ENCODE measurements at regions not wholly inside any gene's neighbourhood (a gene's known extent, or its start where the extent isn't known, plus 50 kb on each side); places are given as distances from the start of the nearest gene placed in this dataset.
A peak's percentile ranks its signal among the peaks of the same experiment; 100 is the strongest.

GRCh38 chr12:88310666-88311065, 168.6 kb downstream of the TMTC3 start:
- DNase-seq (ENCODE audit: low spot score) = no peak

GRCh38 chr12:88313554-88313953, 171.4 kb downstream of the TMTC3 start:
- no peak for DNase-seq (ENCODE audit: low spot score)

- no peak for DNase-seq (ENCODE audit: low spot score)
Observed at GRCh38 chr12:88314706-88315105, 172.6 kb downstream of the TMTC3 start.

GRCh38 chr12:88318726-88319125, 176.6 kb downstream of the TMTC3 start:
- no peak for DNase-seq (ENCODE audit: low spot score)

- DNase-seq (ENCODE audit: low spot score) = peak; percentile 67
Observed at GRCh38 chr12:88325076-88325815, 183.1 kb downstream of the TMTC3 start.

GRCh38 chr12:88325816-88326189, 183.7 kb downstream of the TMTC3 start:
- peak; percentile 38 for DNase-seq (ENCODE audit: low spot score)

GRCh38 chr12:88327276-88327675, 185.2 kb downstream of the TMTC3 start:
- no peak for DNase-seq (ENCODE audit: low spot score)

- DNase-seq (ENCODE audit: low spot score) = no peak
Observed at GRCh38 chr12:88328090-88328489, 186.0 kb downstream of the TMTC3 start.

GRCh38 chr12:88329833-88330232, 187.7 kb downstream of the TMTC3 start:
- no peak for DNase-seq (ENCODE audit: low spot score)

GRCh38 chr12:88334271-88334670, 192.2 kb downstream of the TMTC3 start:
- DNase-seq (ENCODE audit: low spot score) = no peak

- peak; percentile 27 for DNase-seq (ENCODE audit: low spot score)
Observed at GRCh38 chr12:88336076-88336739, 194.1 kb downstream of the TMTC3 start.

- no peak for DNase-seq (ENCODE audit: low spot score)
Observed at GRCh38 chr12:88338486-88338885, 196.4 kb downstream of the TMTC3 start.

- peak; percentile 22 for DNase-seq (ENCODE audit: low spot score)
Observed at GRCh38 chr12:88339254-88339949, 197.3 kb downstream of the TMTC3 start.

- no peak for DNase-seq (ENCODE audit: low spot score)
Observed at GRCh38 chr12:88339966-88340365, 197.9 kb downstream of the TMTC3 start.

GRCh38 chr12:88342251-88342806, 200.2 kb downstream of the TMTC3 start:
- no peak for DNase-seq (ENCODE audit: low spot score)

- no peak for DNase-seq (ENCODE audit: low spot score)
Observed at GRCh38 chr12:88351146-88351545, 209.0 kb downstream of the TMTC3 start.

- DNase-seq (ENCODE audit: low spot score) = no peak
Observed at GRCh38 chr12:88354691-88355090, 212.6 kb downstream of the TMTC3 start.

GRCh38 chr12:88360343-88360742, 218.2 kb downstream of the TMTC3 start:
- no peak for DNase-seq (ENCODE audit: low spot score)

GRCh38 chr12:88361493-88361892, 218.8 kb downstream of the KITLG start:
- no peak for DNase-seq (ENCODE audit: low spot score)

GRCh38 chr12:88362439-88362838, 217.8 kb downstream of the KITLG start:
- DNase-seq (ENCODE audit: low spot score) = no peak

- DNase-seq (ENCODE audit: low spot score) = no peak
Observed at GRCh38 chr12:88365403-88365802, 214.9 kb downstream of the KITLG start.

GRCh38 chr12:88366101-88366500, 214.2 kb downstream of the KITLG start:
- DNase-seq (ENCODE audit: low spot score) = no peak

- no peak for DNase-seq (ENCODE audit: low spot score)
Observed at GRCh38 chr12:88367231-88367630, 213.0 kb downstream of the KITLG start.
